ENCODE measurements at regions not wholly inside any gene's neighbourhood (a gene's known extent, or its start where the extent isn't known, plus 50 kb on each side); places are given as distances from the start of the nearest gene placed in this dataset.

DNA sequence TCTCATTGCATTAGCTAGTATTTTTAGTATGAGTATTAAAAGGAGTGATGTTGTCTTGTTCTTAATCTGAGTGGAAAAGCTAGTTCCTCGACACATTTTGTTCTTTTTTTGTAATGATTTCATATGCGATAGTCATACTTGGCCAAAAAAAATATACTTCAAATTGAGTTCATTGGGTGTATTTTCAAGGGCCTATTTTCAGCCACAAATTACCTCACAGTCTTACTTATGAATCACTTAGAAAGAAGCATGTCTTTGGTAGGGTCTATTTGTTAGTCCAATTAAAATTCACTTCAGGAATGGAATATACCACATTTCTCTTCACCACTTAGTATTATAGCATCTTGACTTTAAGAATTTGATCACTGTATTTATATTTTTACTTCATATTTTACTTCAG lies 337.2 kb downstream of the CDH11 start:
- TF ChIP-seq, protein P1, sequence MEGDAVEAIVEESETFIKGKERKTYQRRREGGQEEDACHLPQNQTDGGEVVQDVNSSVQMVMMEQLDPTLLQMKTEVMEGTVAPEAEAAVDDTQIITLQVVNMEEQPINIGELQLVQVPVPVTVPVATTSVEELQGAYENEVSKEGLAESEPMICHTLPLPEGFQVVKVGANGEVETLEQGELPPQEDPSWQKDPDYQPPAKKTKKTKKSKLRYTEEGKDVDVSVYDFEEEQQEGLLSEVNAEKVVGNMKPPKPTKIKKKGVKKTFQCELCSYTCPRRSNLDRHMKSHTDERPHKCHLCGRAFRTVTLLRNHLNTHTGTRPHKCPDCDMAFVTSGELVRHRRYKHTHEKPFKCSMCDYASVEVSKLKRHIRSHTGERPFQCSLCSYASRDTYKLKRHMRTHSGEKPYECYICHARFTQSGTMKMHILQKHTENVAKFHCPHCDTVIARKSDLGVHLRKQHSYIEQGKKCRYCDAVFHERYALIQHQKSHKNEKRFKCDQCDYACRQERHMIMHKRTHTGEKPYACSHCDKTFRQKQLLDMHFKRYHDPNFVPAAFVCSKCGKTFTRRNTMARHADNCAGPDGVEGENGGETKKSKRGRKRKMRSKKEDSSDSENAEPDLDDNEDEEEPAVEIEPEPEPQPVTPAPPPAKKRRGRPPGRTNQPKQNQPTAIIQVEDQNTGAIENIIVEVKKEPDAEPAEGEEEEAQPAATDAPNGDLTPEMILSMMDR (conservative IDR thresholded peaks at IDR 0.05; ENCODE audit: low read depth, low read length), result no peak
- H3K4me3 ChIP-seq (ENCODE audit: low read depth, low read length), result no peak overlapping the region
- no peak for DNase-seq (ENCODE audit: low read depth)

DNA sequence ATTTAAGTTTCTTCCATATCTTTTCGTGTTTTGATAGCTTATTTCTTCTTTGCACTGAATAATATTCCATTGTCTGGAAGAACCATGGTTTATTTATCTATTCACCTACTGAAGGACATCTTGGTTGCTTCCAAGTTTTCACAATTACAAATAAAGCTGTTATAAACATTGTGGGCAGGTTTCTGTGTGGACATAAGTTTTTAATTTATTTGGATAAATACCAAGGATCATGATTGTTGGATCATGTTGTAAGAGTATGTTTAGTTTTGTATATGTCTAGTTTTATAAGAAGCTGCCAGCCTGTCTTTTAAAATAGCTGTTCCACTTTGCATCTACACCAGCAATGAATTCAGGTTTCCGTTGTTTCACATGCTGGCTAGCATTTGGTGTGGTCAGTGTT lies 339.4 kb downstream of the CDH11 start:
- TF ChIP-seq, protein P1 (conservative IDR thresholded peaks at IDR 0.05; ENCODE audit: low read depth, low read length), result no peak
- no peak for DNase-seq (ENCODE audit: low read depth)

DNA sequence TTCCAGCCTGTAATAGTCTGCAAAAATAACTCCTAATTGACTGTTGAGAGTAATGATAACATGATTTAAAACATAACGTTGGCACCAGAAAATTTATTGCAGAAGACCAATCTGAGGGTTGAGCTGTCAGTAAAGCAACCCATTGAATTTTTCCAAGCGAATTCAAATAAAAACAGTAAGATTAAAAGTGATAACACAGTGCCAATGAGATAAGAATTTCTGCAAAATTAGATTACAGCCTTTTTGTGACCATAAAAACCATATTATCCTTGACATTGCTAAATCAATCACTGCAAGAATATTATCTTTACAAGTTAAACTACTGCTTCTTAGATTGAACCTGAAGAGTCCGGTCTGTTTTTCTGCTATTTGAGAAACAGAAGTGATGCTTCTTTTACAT lies 341.4 kb downstream of the CDH11 start:
- TF ChIP-seq, protein P1 (conservative IDR thresholded peaks at IDR 0.05; ENCODE audit: low read depth, low read length), result no peak
- no peak for DNase-seq (ENCODE audit: low read depth)
- no peak overlapping the region for H3K4me3 ChIP-seq (ENCODE audit: low read depth, low read length)

More for the DNA sequence above, 339.4 kb downstream of the CDH11 start:
- H3K4me3 ChIP-seq (ENCODE audit: low read depth, low read length), result no peak overlapping the region

DNA sequence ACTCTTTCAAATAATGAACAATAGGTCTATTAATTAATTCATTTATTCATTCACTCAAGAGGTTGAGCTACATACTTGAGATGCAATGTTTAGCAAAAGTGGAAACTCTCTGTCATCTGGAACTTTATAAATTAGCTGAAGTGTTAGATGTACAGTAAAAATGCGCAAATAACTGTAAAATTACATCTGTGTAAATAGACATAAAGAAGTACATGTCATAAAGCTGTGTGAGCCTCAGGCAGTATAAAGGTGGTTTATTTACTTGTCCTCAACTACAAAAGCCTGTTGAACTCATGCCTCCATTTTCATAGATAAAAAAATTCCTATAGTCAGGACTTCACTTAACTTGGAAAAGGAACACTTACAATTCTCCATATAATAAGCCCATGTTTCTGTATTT lies 343.1 kb downstream of the CDH11 start:
- TF ChIP-seq, protein P1 (conservative IDR thresholded peaks at IDR 0.05; ENCODE audit: low read depth, low read length), result no peak
- no peak for DNase-seq (ENCODE audit: low read depth)
- no peak overlapping the region for H3K4me3 ChIP-seq (ENCODE audit: low read depth, low read length)

DNA sequence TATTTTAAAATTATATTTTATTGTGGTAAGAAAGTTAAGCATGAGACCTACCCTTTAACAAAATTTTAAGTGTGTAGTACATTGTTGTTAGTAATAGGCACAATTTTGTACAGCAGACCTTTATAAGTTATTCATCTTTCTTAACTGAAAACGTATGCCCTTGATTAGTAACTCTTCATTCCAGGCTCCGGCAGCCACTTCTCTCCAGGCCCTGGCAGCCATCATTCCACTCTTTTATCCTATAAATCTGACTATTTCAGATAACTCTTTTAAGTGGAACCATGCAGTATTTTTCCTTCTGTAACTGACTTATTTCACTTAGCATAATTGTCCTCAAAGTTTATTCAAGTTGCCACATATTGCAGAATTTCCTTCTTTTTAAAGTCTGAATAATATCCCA lies 348.2 kb downstream of the CDH11 start:
- TF ChIP-seq, protein P1 (conservative IDR thresholded peaks at IDR 0.05; ENCODE audit: low read depth, low read length), result no peak
- no peak overlapping the region for H3K4me3 ChIP-seq (ENCODE audit: low read depth, low read length)
- DNase-seq (ENCODE audit: low read depth), result no peak

DNA sequence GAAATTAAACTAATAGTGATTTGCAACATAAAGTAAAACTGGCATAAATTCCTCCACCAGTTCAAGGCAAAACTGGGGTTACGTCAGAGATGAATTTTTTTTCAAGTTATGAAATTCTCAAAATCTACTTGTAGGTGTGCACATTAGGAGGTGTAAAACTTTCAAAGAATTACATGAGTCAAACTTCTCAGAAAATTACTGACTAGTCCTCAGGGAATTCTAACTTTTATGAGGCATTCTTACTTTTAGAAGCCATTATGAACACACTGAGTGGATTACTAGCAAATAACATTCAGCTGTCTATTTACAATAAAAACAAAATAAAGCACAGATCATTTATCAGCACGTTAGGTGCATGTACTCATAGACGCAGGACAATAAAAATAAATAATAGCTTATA lies 348.7 kb downstream of the CDH11 start:
- DNase-seq (ENCODE audit: low read depth), result no peak
- TF ChIP-seq, protein P1 (conservative IDR thresholded peaks at IDR 0.05; ENCODE audit: low read depth, low read length), result no peak
- no peak overlapping the region for H3K4me3 ChIP-seq (ENCODE audit: low read depth, low read length)

DNA sequence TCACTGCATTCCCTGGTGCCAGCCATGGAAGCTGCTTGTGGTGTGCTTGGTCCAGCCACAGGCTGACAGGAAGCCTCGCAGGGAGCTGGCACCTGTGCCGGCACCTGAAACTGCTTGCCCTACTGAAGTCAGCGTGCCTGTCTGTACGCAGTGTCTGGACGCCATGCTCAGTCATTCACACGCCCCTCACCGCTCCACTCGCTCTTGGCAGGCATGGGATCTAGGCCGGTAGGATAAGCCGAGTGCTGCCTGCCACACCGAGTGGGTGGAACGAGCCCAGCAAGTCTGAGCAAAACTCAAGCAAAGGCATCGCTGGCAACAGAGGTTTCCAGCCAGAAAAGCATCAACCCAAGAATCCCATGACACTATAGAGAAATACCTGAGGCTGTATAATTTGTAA lies 350.6 kb downstream of the CDH11 start:
- H3K4me3 ChIP-seq (ENCODE audit: low read depth, low read length), result no peak overlapping the region
- TF ChIP-seq, protein P1 (conservative IDR thresholded peaks at IDR 0.05; ENCODE audit: low read depth, low read length), result no peak
- no peak for DNase-seq (ENCODE audit: low read depth)
